Neural cell (in vitro differentiated cells): ENCODE measurements at regions not wholly inside any gene's neighbourhood (a gene's known extent, or its start where the extent isn't known, plus 50 kb on each side); places are given as distances from the start of the nearest gene placed in this dataset.

ENCODE experiments used
- CTCF ChIP-seq: fragments of 450-650 bp; IDR thresholded peaks from 2 replicates; pipeline ENCODE4 v1.5.1; 2014; ENCODE audit warnings: antibody characterized with exemption, mild to moderate bottlenecking, moderate library complexity; ENCODE audit not compliant: poor library complexity, severe bottlenecking
- EP300 ChIP-seq: fragments of 450-650 bp; conservative IDR thresholded peaks from 2 replicates; pipeline ENCODE4 v1.6.1; 2014; ENCODE audit warnings: antibody characterized with exemption, mild to moderate bottlenecking, moderate library complexity; ENCODE audit not compliant: poor library complexity, severe bottlenecking
- EZH2 ChIP-seq: fragments of 200-600, 300-800 bp; shearing (Covaris generic), sonication (generic); IDR thresholded peaks from 2 replicates; pipeline ENCODE4 v1.6.1; 2014; ENCODE audit warnings: antibody characterized with exemption, low read length, borderline replicate concordance, mild to moderate bottlenecking; ENCODE audit not compliant: insufficient read depth, poor library complexity, severe bottlenecking
- POLR2AphosphoS5 ChIP-seq: IDR thresholded peaks from 2 replicates; pipeline ENCODE4 v1.6.1; 2012
- RAD21 ChIP-seq: fragments of 450-650 bp; conservative IDR thresholded peaks from 2 replicates; pipeline ENCODE4 v1.6.1; 2014; ENCODE audit warnings: antibody characterized with exemption, mild to moderate bottlenecking, moderate library complexity
- REST ChIP-seq: IDR thresholded peaks from 2 replicates; pipeline ENCODE4 v1.6.1; 2012; ENCODE audit warnings: borderline replicate concordance
- SMC3 ChIP-seq: fragments of 450-650 bp; conservative IDR thresholded peaks from 2 replicates; pipeline ENCODE4 v1.6.1; 2014; ENCODE audit warnings: antibody characterized with exemption, mild to moderate bottlenecking, moderate library complexity; ENCODE audit not compliant: poor library complexity
- TAF1 ChIP-seq: IDR thresholded peaks from 2 replicates; pipeline ENCODE4 v1.6.1; 2012; ENCODE audit warnings: low read depth

GRCh38 chr13:74274916-74275315, 140.7 kb upstream of the KLF12 start:
- no peak for TF ChIP-seq EP300
- TF ChIP-seq CTCF = no peak
- no peak for TF ChIP-seq POLR2AphosphoS5
- no peak for TF ChIP-seq REST
- no peak for TF ChIP-seq RAD21
- TF ChIP-seq TAF1 = no peak
- no peak for TF ChIP-seq SMC3
- no peak for TF ChIP-seq EZH2
